Breast epithelium (tissue), 3 donors: ENCODE measurements at regions not wholly inside any gene's neighbourhood (a gene's known extent, or its start where the extent isn't known, plus 50 kb on each side); places are given as distances from the start of the nearest gene placed in this dataset.

Source experiments
- POLR2A ChIP-seq: fragments of 450-650 bp; IDR thresholded peaks from one replicate; pipeline ENCODE4 v1.6.1; 2016; ENCODE audit warnings: antibody characterized with exemption, mild to moderate bottlenecking, moderate library complexity
- POLR2AphosphoS5 ChIP-seq, 3 donors: sonication (generic); formaldehyde crosslinking; IDR thresholded peaks; one replicate each; pipeline ENCODE4 v1.6.1; 2017; ENCODE audit warnings: antibody characterized with exemption in 3 of 3
- TF ChIP-seq, protein P1 (sequence below), 3 donors: fragments of 450-650 bp; IDR thresholded peaks; one replicate each; pipeline ENCODE4 v1.5.1; 2016 to 2017; ENCODE audit warnings: antibody characterized with exemption in 3 of 3, mild to moderate bottlenecking in 3 of 3, moderate library complexity in 3 of 3

- TF ChIP-seq, protein P1, sequence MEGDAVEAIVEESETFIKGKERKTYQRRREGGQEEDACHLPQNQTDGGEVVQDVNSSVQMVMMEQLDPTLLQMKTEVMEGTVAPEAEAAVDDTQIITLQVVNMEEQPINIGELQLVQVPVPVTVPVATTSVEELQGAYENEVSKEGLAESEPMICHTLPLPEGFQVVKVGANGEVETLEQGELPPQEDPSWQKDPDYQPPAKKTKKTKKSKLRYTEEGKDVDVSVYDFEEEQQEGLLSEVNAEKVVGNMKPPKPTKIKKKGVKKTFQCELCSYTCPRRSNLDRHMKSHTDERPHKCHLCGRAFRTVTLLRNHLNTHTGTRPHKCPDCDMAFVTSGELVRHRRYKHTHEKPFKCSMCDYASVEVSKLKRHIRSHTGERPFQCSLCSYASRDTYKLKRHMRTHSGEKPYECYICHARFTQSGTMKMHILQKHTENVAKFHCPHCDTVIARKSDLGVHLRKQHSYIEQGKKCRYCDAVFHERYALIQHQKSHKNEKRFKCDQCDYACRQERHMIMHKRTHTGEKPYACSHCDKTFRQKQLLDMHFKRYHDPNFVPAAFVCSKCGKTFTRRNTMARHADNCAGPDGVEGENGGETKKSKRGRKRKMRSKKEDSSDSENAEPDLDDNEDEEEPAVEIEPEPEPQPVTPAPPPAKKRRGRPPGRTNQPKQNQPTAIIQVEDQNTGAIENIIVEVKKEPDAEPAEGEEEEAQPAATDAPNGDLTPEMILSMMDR (IDR thresholded peaks at IDR 0.05): no peak
- no peak for TF ChIP-seq POLR2A
- no peak for TF ChIP-seq POLR2AphosphoS5 (IDR thresholded peaks at IDR 0.05)
Observed at GRCh38 chr9:88730780-88731179, 195.8 kb downstream of the NXNL2 start.
